ENCODE measurements at regions not wholly inside any gene's neighbourhood (a gene's known extent, or its start where the extent isn't known, plus 50 kb on each side); places are given as distances from the start of the nearest gene placed in this dataset.

DNA sequence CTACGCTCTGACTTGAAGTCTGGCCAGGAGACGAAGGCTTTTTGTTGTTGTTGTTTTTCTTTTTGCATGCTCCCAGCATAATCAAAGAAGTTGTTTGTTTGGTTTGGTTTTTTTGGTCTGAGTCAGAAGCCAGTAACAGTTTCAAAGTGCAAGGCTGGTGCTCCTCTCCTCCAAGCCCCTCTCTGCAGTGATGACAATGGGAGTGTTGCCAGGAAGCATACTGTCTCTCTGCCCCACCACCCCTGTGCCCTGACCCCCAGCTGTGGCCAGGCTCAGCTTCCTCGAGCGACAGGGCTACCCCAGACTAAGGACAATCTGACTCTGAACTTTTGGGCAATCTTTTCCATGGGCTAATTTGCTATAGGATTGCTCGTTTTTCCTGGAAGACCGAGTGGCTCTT lies 173.8 kb upstream of the PITX1 start:
- Mint-ChIP-seq H3K36me3 (ENCODE audit: low read depth) (peaks cover 1% of the 10 kb centered on the region), H3K27ac (no peak overlapping the region), H3K4me3 (no peak overlapping the region), H3K27me3 (ENCODE audit: insufficient read depth) (peaks cover 3% of the 10 kb centered on the region), H3K9me3 (peaks cover 12% of the 10 kb centered on the region), H3K4me1 (ENCODE audit: low read depth) (peaks cover 10% of the 10 kb centered on the region)
- intact Hi-C loops (cut with micrococcal nuclease): no loop called here
- DNase-seq (ENCODE audit: low spot score): no peak

DNA sequence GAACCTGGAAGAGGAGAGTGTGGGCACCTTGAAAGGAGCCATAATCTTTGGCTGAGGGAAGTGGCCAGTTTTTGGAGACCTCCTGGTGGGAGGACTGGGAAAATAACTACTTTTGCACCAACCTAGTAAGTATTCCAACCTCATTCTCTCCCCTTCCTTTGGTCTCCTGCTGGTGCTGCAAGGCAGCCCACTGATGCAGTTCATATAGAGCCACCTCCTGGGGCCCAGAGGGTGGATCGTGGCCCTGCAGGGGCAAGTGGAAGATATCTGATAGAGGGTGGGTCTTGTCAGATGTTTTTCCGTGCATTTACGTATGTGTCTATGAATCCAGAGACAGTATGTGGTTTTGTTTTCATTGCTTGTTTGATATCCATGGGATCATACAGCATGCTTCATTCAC lies 172.8 kb upstream of the PITX1 start:
- Mint-ChIP-seq H3K27me3 (ENCODE audit: insufficient read depth) (peaks cover 3% of the 10 kb centered on the region), H3K4me3 (no peak overlapping the region), H3K4me1 (ENCODE audit: low read depth) (peaks cover 10% of the 10 kb centered on the region), H3K36me3 (ENCODE audit: low read depth) (peaks cover 1% of the 10 kb centered on the region), H3K27ac (no peak overlapping the region), H3K9me3 (peaks cover 18% of the 10 kb centered on the region)
- no peak for DNase-seq (ENCODE audit: low spot score)
- intact Hi-C loops (cut with micrococcal nuclease): no loop called here

GRCh38 chr5:135205632-135206349 lies 171.8 kb upstream of the PITX1 start:
- peaks cover 18% of the 10 kb centered on the region for H3K9me3 Mint-ChIP-seq
- peaks cover 3% of the 10 kb centered on the region for H3K27me3 Mint-ChIP-seq (ENCODE audit: insufficient read depth)
- peaks cover 1% of the 10 kb centered on the region for H3K36me3 Mint-ChIP-seq (ENCODE audit: low read depth)
- DNase-seq (ENCODE audit: low spot score): no peak
- intact Hi-C loops (cut with micrococcal nuclease): no loop called here
- H3K27ac Mint-ChIP-seq: no peak overlapping the region
- peaks cover 10% of the 10 kb centered on the region for H3K4me1 Mint-ChIP-seq (ENCODE audit: low read depth)
- no peak overlapping the region for H3K4me3 Mint-ChIP-seq

DNA sequence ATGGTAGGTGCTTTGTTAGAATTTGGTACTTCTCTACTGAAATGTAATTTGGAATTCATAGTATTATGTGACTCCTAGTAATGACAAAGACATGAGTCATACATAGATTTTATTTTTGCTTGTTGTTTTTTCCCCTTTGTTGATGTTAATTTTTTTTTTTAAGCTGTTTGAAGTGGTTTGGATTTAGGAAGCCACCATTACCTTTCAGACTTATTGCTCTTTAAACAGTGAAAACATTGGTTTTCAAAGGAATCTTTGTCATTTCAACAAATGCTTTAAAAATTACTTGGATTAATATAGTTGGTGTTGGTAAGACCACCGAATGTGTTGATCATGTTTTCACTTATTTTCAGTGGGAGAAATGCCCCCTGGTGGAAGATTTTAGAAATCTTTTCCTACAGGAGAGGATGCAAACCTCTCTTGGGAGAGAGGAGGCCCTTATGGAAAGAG lies 170.1 kb upstream of the PITX1 start:
- Mint-ChIP-seq H3K27ac (no peak overlapping the region), H3K4me1 (ENCODE audit: low read depth) (peaks cover 10% of the 10 kb centered on the region), H3K4me3 (no peak overlapping the region), H3K36me3 (ENCODE audit: low read depth) (peaks cover 1% of the 10 kb centered on the region), H3K27me3 (ENCODE audit: insufficient read depth) (peaks cover 18% of the 10 kb centered on the region), H3K9me3 (peaks cover 18% of the 10 kb centered on the region)
- intact Hi-C loops (cut with micrococcal nuclease): loop anchor here (5.0 kb wide), 1 partner anchor 1127 kb away; no protein-coding TSS in a partner anchor
- no peak for DNase-seq (ENCODE audit: low spot score)

- H3K4me3 Mint-ChIP-seq: no peak overlapping the region
- peaks cover 9% of the 10 kb centered on the region for H3K4me1 Mint-ChIP-seq (ENCODE audit: low read depth)
- no peak overlapping the region for H3K27ac Mint-ChIP-seq
- H3K36me3 Mint-ChIP-seq (ENCODE audit: low read depth): peaks cover 1% of the 10 kb centered on the region
- H3K27me3 Mint-ChIP-seq (ENCODE audit: insufficient read depth): peaks cover 23% of the 10 kb centered on the region
- intact Hi-C loops (cut with micrococcal nuclease): loop anchor here (5.0 kb wide), 1 partner anchor 1126 kb away; no protein-coding TSS in a partner anchor
- no peak for DNase-seq (ENCODE audit: low spot score)
- H3K9me3 Mint-ChIP-seq: peaks cover 18% of the 10 kb centered on the region
These were observed 169.6 kb upstream of the PITX1 start for GRCh38 chr5:135203593-135204036.

DNA sequence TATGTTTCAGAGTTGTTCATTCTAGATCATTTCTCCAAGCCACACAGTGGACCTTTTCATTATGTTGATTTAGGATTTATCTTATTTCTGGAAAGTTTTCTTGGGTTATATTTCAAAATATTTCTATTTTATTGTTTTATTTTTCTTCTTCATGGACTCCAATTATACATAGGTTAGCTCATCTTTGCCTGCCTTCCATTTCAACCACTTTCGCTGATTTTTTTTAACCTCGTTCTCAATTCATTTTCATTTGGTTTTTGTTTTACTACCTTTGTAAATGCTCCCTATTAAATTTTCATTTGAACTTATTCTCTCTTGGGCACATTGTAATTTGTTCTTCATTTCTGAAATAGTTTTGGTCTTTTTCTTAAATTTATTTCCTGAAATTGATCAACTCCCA lies 169.0 kb upstream of the PITX1 start:
- H3K27me3 Mint-ChIP-seq (ENCODE audit: insufficient read depth): peaks cover 25% of the 10 kb centered on the region
- intact Hi-C loops (cut with micrococcal nuclease): loop anchor here (5.0 kb wide), 1 partner anchor 1126 kb away; no protein-coding TSS in a partner anchor
- DNase-seq (ENCODE audit: low spot score): no peak
- peaks cover 1% of the 10 kb centered on the region for H3K36me3 Mint-ChIP-seq (ENCODE audit: low read depth)
- no peak overlapping the region for H3K4me3 Mint-ChIP-seq
- peaks cover 18% of the 10 kb centered on the region for H3K9me3 Mint-ChIP-seq
- H3K27ac Mint-ChIP-seq: no peak overlapping the region
- peaks cover 6% of the 10 kb centered on the region for H3K4me1 Mint-ChIP-seq (ENCODE audit: low read depth)

GRCh38 chr5:135199919-135200318 lies 165.9 kb upstream of the PITX1 start:
- peaks cover 18% of the 10 kb centered on the region for H3K9me3 Mint-ChIP-seq
- DNase-seq (ENCODE audit: low spot score): no peak
- no peak overlapping the region for H3K27ac Mint-ChIP-seq
- peaks cover 1% of the 10 kb centered on the region for H3K36me3 Mint-ChIP-seq (ENCODE audit: low read depth)
- intact Hi-C loops (cut with micrococcal nuclease): loop anchor here (5.0 kb wide), 1 partner anchor 1123 kb away; no protein-coding TSS in a partner anchor
- peaks cover 32% of the 10 kb centered on the region for H3K27me3 Mint-ChIP-seq (ENCODE audit: insufficient read depth)
- H3K4me1 Mint-ChIP-seq (ENCODE audit: low read depth): peaks cover 6% of the 10 kb centered on the region
- H3K4me3 Mint-ChIP-seq: no peak overlapping the region

DNA sequence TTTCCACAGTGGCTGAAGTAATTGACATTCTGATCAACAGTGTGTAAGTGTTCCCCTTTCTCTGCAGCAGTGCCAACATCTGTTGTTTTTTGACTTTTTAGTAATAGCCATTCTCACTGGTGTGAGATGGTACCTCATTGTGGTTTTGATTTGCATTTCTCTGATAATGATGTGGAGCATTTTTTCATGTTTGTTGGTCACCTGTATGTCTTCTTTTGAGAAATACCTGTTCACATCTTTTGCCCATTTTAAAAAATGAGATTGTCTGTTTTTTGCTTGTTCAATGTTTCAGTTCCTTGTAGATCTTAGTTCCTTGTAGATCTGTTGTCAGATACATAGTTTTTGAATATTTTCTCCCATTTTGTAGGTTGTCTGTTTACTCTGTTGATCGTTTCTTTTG lies 162.5 kb upstream of the PITX1 start:
- H3K27me3 Mint-ChIP-seq (ENCODE audit: insufficient read depth): peaks cover 56% of the 10 kb centered on the region
- H3K9me3 Mint-ChIP-seq: no peaks in the 10 kb centered on the region
- intact Hi-C loops (cut with micrococcal nuclease): no loop called here

DNA sequence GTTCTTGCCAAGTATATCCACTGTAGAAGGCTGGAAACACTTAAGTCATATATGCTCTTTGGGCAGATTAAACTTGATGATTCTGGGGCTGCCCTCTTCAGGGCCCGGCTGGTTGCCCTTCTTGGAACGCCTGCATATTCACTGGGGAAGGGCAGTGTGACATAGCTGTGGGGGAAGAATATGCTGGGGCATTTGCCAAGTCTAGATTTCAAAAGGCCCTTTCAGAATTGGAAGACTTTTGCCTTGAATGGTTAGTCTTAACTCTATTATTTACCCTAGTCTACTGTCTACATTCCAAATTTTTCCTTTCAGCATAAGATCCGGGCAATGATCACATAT lies 161.2 kb upstream of the PITX1 start:
- Mint-ChIP-seq H3K27me3 (ENCODE audit: insufficient read depth) (peaks cover 58% of the 10 kb centered on the region), H3K9me3 (no peaks in the 10 kb centered on the region), H3K4me1 (ENCODE audit: low read depth) (no peaks in the 10 kb centered on the region), H3K27ac (no peak overlapping the region), H3K36me3 (ENCODE audit: low read depth) (no peaks in the 10 kb centered on the region), H3K4me3 (no peak overlapping the region)
- intact Hi-C loops (cut with micrococcal nuclease): no loop called here
- no peak for DNase-seq (ENCODE audit: low spot score)

More for the DNA sequence above, 162.5 kb upstream of the PITX1 start:
- no peaks in the 10 kb centered on the region for H3K36me3 Mint-ChIP-seq (ENCODE audit: low read depth)
- H3K4me1 Mint-ChIP-seq (ENCODE audit: low read depth): no peaks in the 10 kb centered on the region
- H3K4me3 Mint-ChIP-seq: no peak overlapping the region
- no peak for DNase-seq (ENCODE audit: low spot score)
- no peak overlapping the region for H3K27ac Mint-ChIP-seq

DNA sequence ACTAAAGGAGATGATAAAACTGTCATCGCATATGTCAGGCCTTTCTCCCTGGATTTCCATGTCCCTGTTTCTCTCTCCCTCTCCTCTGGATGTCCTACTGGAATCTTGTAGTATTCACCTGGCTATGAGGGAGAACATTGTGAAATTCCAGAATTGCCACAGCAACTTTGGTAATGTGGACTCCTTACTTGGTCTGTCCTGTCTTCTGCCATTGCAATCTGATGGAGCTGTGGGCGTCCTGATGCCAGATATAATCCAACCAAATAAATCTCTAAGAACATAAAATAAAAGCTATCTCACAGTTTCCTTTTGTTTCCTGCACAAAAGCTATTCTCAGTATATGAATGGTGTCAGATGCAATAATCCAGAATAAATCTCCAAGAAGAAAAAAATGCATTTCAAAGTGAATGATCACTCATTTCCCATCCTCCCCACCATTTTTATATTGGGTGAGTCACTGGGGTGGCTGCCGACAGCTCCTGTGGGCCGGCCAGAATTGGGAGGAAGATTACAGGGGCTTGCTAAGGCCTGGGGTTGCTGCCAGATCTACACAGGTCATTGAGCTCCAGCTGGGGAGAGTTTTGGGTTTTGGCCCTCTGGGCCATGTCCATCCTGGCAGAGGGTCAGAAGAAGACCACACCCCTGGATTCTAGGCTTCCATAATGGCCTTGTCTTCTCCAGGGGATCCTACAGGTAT lies 160.7 kb upstream of the PITX1 start:
- intact Hi-C loops (cut with micrococcal nuclease): loop anchor here (5.0 kb wide), 3 partner anchors 162 to 457 kb away; partner anchors contain the start of genes CAMLG and PITX1
- Mint-ChIP-seq H3K27me3 (ENCODE audit: insufficient read depth) (peaks cover 58% of the 10 kb centered on the region), H3K4me3 (no peak overlapping the region), H3K9me3 (no peaks in the 10 kb centered on the region), H3K4me1 (ENCODE audit: low read depth) (no peaks in the 10 kb centered on the region), H3K27ac (no peak overlapping the region), H3K36me3 (ENCODE audit: low read depth) (no peaks in the 10 kb centered on the region)
- no peak for DNase-seq (ENCODE audit: low spot score)

- Mint-ChIP-seq H3K4me3 (no peak overlapping the region), H3K27ac (no peak overlapping the region), H3K27me3 (ENCODE audit: insufficient read depth) (peaks cover 57% of the 10 kb centered on the region), H3K9me3 (no peaks in the 10 kb centered on the region), H3K36me3 (ENCODE audit: low read depth) (no peaks in the 10 kb centered on the region), H3K4me1 (ENCODE audit: low read depth) (no peaks in the 10 kb centered on the region)
- intact Hi-C loops (cut with micrococcal nuclease): loop anchor here (5.0 kb wide), 3 partner anchors 162 to 457 kb away; partner anchors contain the start of genes CAMLG and PITX1
- DNase-seq (ENCODE audit: low spot score): no peak
These were observed 160.1 kb upstream of the PITX1 start for GRCh38 chr5:135194126-135194488.

DNA sequence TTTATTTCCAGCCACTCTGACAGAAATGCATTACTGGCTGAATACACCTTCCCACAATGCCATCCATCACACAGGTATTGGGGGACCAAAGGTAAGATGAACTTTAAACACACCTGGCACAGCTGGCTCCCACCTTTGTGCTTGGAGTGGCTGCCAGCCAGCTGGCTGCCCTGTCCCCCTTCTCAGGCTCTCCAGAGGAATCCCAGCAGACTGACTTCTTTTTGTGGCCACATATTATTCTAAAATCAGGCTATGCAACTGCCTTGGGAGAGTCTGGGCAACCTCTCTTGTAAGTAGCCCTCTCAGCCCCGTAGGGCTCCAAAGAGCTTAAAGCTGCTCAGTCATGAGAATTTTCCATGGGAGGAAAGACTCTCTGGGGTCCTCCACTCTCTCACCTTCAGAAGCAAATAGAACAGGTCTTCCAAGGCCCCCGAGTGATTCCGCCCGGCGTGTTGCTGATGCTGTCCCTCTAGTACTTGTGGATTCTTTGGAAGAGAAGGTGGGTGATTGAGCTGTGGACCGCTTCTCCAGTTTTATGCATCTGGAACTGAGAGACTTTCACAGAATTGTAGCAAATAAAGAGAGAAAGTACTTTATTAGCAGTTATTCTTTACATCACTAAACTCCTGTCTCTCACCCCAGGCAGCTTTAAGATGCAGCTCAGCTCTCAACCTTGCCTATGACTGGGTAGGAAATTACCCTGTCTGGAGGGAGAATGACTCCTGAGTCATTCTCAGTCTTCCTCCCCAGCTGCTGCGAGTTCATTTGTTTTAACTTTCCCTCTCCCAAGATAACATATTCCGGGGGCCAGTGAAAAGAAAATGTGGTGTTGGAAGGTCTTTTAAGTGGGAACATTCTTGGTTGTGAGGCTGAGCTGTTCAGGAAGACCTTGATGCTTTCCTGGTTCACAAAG lies 159.4 kb upstream of the PITX1 start:
- Mint-ChIP-seq H3K4me1 (ENCODE audit: low read depth) (no peaks in the 10 kb centered on the region), H3K9me3 (no peaks in the 10 kb centered on the region), H3K36me3 (ENCODE audit: low read depth) (no peaks in the 10 kb centered on the region), H3K4me3 (no peak overlapping the region), H3K27me3 (ENCODE audit: insufficient read depth) (peaks cover 54% of the 10 kb centered on the region), H3K27ac (no peak overlapping the region)
- DNase-seq (ENCODE audit: low spot score): no peak
- intact Hi-C loops (cut with micrococcal nuclease): loop anchor here (5.0 kb wide), 3 partner anchors 161 to 456 kb away; partner anchors contain the start of genes CAMLG and PITX1
